HEK293 (cell line): ENCODE measurements at regions not wholly inside any gene's neighbourhood (a gene's known extent, or its start where the extent isn't known, plus 50 kb on each side); places are given as distances from the start of the nearest gene placed in this dataset.

Experiments used
- CTCF ChIA-PET: fragments of 350-600 bp; formaldehyde crosslinking; extraction: SDS; loops from one replicate; lab custom pipeline; 2021; ENCODE audit warnings: antibody characterized with exemption; lab: Yijun Ruan, JAX
- POLR2A ChIA-PET: fragments of 300-600 bp; formaldehyde crosslinking; extraction: SDS; loops from one replicate; lab custom pipeline; 2020; ENCODE audit warnings: antibody characterized with exemption, inconsistent platforms; lab: Yijun Ruan, JAX
- H3K27ac ChIP-seq: fragments of 200-500 bp; sonication (Bioruptor generic); 2 replicates; pipeline ENCODE4 v1.5.1; 2014; ENCODE audit warnings: low read depth, low read length, control low read depth, inconsistent platforms; ENCODE audit errors: extremely low read depth
- H3K36me3 ChIP-seq, 2 experiments: fragments of 200-500 bp in 1 of 2; sonication (Bioruptor generic) in 1 of 2; 1 replicate in 1 of 2; 2 replicates in 1 of 2; pipeline ENCODE4 v1.5.1; 2014 to 2017; ENCODE audit warnings: inconsistent platforms in 2 of 2, low read length in 2 of 2; ENCODE audit not compliant: control insufficient read depth in 2 of 2, insufficient read depth in 1 of 2
- H3K4me1 ChIP-seq: fragments of 200-500 bp; sonication (Bioruptor generic); 2 replicates; pipeline ENCODE4 v1.5.1; 2014; ENCODE audit warnings: mild to moderate bottlenecking, low read length, inconsistent platforms; ENCODE audit not compliant: control insufficient read depth, insufficient read depth
- H3K4me3 ChIP-seq: 2 replicates; pipeline ENCODE4 v1.5.1; 2011; ENCODE audit warnings: low read depth, mild to moderate bottlenecking, control low read depth, low read length, moderate library complexity
- H3K9me3 ChIP-seq: fragments of 200-500 bp; sonication (Bioruptor generic); 2 replicates; pipeline ENCODE4 v1.5.1; 2014; ENCODE audit warnings: low read depth, low read length, inconsistent platforms; ENCODE audit not compliant: control insufficient read depth, insufficient read depth
- FEZF1 ChIP-seq: fragments of 450-650 bp; formaldehyde crosslinking; IDR thresholded peaks from 2 replicates; pipeline ENCODE4 v1.5.1; 2016; ENCODE audit warnings: missing biosample characterization, missing genetic modification characterization
- IKZF3 ChIP-seq: fragments of 450-650 bp; IDR thresholded peaks from 2 replicates; pipeline ENCODE4 v1.5.0; 2018; ENCODE audit warnings: missing biosample characterization, mild to moderate bottlenecking, missing genetic modification characterization, moderate library complexity
- KLF7 ChIP-seq: fragments of 450-650 bp; formaldehyde crosslinking; IDR thresholded peaks from 2 replicates; pipeline ENCODE4 v1.5.1; 2016; ENCODE audit warnings: missing biosample characterization, missing genetic modification characterization, borderline replicate concordance
- TCF7L2 ChIP-seq: IDR thresholded peaks from 2 replicates; pipeline ENCODE4 v1.6.1; 2011; ENCODE audit warnings: low read depth, mild to moderate bottlenecking, inconsistent platforms, low read length, moderate library complexity, borderline replicate concordance
- ZBTB8A ChIP-seq: fragments of 450-650 bp; formaldehyde crosslinking; IDR thresholded peaks from 2 replicates; pipeline ENCODE4 v1.5.1; 2016; ENCODE audit warnings: missing biosample characterization, missing genetic modification characterization
- ZNF155 ChIP-seq: fragments of 450-650 bp; formaldehyde crosslinking; IDR thresholded peaks from 2 replicates; pipeline ENCODE4 v1.5.1; 2016; ENCODE audit warnings: missing biosample characterization, missing genetic modification characterization
- ZNF174 ChIP-seq: fragments of 450-650 bp; formaldehyde crosslinking; IDR thresholded peaks from 2 replicates; pipeline ENCODE4 v1.5.0; 2017; ENCODE audit warnings: missing biosample characterization, mild to moderate bottlenecking, missing genetic modification characterization
- ZNF19 ChIP-seq: fragments of 450-650 bp; formaldehyde crosslinking; IDR thresholded peaks from 2 replicates; pipeline ENCODE4; 2016; ENCODE audit warnings: missing biosample characterization, missing genetic modification characterization, low read depth
- ZNF324 ChIP-seq: fragments of 450-650 bp; formaldehyde crosslinking; IDR thresholded peaks from 2 replicates; pipeline ENCODE4 v1.5.1; 2016; ENCODE audit warnings: missing biosample characterization, missing genetic modification characterization
- ZNF433 ChIP-seq: fragments of 450-650 bp; formaldehyde crosslinking; IDR thresholded peaks from 2 replicates; pipeline ENCODE4 v1.5.1; 2016; ENCODE audit warnings: missing biosample characterization, missing genetic modification characterization, low read depth
- ZNF473 ChIP-seq: fragments of 450-650 bp; formaldehyde crosslinking; IDR thresholded peaks from 2 replicates; pipeline ENCODE4 v1.5.1; 2017; ENCODE audit warnings: missing biosample characterization, missing genetic modification characterization
- ZNF514 ChIP-seq: fragments of 450-650 bp; formaldehyde crosslinking; IDR thresholded peaks from 2 replicates; pipeline ENCODE4 v1.5.1; 2016; ENCODE audit warnings: missing biosample characterization, missing genetic modification characterization
- ZNF544 ChIP-seq: fragments of 450-650 bp; formaldehyde crosslinking; IDR thresholded peaks from 2 replicates; pipeline ENCODE4 v1.5.0; 2017; ENCODE audit warnings: missing biosample characterization, missing genetic modification characterization
- ZNF549 ChIP-seq: fragments of 450-650 bp; IDR thresholded peaks from 2 replicates; pipeline ENCODE4 v1.5.1; 2018; ENCODE audit warnings: missing biosample characterization, missing genetic modification characterization, mild to moderate bottlenecking, inconsistent platforms, moderate library complexity
- ZNF623 ChIP-seq: fragments of 450-650 bp; formaldehyde crosslinking; IDR thresholded peaks from 2 replicates; pipeline ENCODE4 v1.5.1; 2016; ENCODE audit warnings: missing biosample characterization, missing genetic modification characterization
- ZNF660 ChIP-seq: fragments of 450-650 bp; IDR thresholded peaks from 2 replicates; pipeline ENCODE4 v1.5.1; 2018; ENCODE audit warnings: missing biosample characterization, mild to moderate bottlenecking, missing genetic modification characterization
- ZSCAN23 ChIP-seq: fragments of 450-650 bp; formaldehyde crosslinking; IDR thresholded peaks from 2 replicates; pipeline ENCODE4 v1.5.1; 2016; ENCODE audit warnings: missing biosample characterization, missing genetic modification characterization
- ZXDB ChIP-seq: fragments of 450-650 bp; formaldehyde crosslinking; IDR thresholded peaks from 2 replicates; pipeline ENCODE4 v1.5.1; 2016; ENCODE audit warnings: missing biosample characterization, missing genetic modification characterization
- TF ChIP-seq, protein P1 (sequence below): fragments of 450-650 bp; formaldehyde crosslinking; IDR thresholded peaks from 2 replicates; pipeline ENCODE4 v1.5.1; 2016; ENCODE audit warnings: missing biosample characterization, missing genetic modification characterization
- TF ChIP-seq, protein P2 (sequence below): fragments of 450-650 bp; formaldehyde crosslinking; IDR thresholded peaks from 2 replicates; pipeline ENCODE4 v1.5.1; 2016; ENCODE audit warnings: missing biosample characterization, missing genetic modification characterization
- TF ChIP-seq, protein P3 (sequence below): fragments of 450-650 bp; formaldehyde crosslinking; IDR thresholded peaks from 2 replicates; pipeline ENCODE4 v1.5.1; 2016; ENCODE audit warnings: missing biosample characterization, missing genetic modification characterization
- TF ChIP-seq, protein P4 (sequence below): fragments of 450-650 bp; formaldehyde crosslinking; IDR thresholded peaks from 2 replicates; pipeline ENCODE4 v1.5.1; 2016; ENCODE audit warnings: missing biosample characterization, missing genetic modification characterization, low read depth

DNA sequence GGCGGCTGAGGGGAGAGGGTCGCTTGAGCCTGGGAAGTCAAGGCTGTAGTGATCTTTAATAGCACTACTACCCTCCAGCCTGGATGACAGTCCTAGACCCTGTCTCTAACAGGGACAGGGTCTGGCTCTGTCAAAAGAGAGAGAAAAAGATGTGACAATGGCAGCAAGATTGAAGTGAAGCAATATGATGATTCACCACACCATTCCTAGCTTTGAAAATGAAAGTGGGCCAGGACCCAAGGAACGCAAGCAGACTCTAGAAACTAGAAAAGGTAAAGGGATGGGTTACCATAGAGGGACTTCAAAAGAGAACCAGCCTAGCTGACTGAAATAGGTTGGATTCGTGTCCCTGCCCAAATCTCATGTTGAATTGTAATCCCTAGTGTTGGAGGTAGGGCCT is 426.9 kb downstream of the HTR1B start:
- POLR2A ChIA-PET, result no interaction called here
- CTCF ChIA-PET, result no interaction called here

GRCh38 chr6:77034161-77034560 is 429.1 kb downstream of the HTR1B start:
- CTCF ChIA-PET, result interaction anchor here (0.7 kb wide), 1 partner anchor 570 kb away, joined by 3 read pairs; no protein-coding TSS in a partner anchor
- Histone ChIP-seq H3K4me1 (no peaks in the 10 kb centered on the region), H3K4me3 (no peak overlapping the region), H3K9me3 (no peaks in the 10 kb centered on the region), H3K27ac (no peak overlapping the region), H3K36me3 (no peaks in the 10 kb centered on the region)
- TF ChIP-seq ZNF660 (tag by site-specific recombination) (no peak), TCF7L2 (no peak), ZBTB8A (tag by site-specific recombination) (no peak), IKZF3 (tag by site-specific recombination) (no peak)
- POLR2A ChIA-PET, result no interaction called here

More for the DNA sequence above, 426.9 kb downstream of the HTR1B start:
- H3K27ac ChIP-seq, result no peak overlapping the region
- H3K4me1 ChIP-seq, result no peaks in the 10 kb centered on the region
- no peak overlapping the region for H3K4me3 ChIP-seq
- H3K9me3 ChIP-seq, result no peaks in the 10 kb centered on the region
- no peak for TF ChIP-seq ZNF549 (tag by site-specific recombination)
- no peak for TF ChIP-seq ZNF19 (tag by site-specific recombination)
- TF ChIP-seq, protein P1, sequence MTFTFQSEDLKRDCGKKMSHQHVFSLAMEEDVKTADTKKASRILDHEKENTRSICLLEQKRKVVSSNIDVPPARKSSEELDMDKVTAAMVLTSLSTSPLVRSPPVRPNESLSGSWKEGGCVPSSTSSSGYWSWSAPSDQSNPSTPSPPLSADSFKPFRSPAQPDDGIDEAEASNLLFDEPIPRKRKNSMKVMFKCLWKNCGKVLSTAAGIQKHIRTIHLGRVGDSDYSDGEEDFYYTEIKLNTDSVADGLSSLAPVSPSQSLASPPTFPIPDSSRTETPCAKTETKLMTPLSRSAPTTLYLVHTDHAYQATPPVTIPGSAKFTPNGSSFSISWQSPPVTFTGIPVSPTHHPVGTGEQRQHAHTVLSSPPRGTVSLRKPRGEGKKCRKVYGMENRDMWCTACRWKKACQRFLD (tag by site-specific recombination), result no peak
- TF ChIP-seq, protein P2, sequence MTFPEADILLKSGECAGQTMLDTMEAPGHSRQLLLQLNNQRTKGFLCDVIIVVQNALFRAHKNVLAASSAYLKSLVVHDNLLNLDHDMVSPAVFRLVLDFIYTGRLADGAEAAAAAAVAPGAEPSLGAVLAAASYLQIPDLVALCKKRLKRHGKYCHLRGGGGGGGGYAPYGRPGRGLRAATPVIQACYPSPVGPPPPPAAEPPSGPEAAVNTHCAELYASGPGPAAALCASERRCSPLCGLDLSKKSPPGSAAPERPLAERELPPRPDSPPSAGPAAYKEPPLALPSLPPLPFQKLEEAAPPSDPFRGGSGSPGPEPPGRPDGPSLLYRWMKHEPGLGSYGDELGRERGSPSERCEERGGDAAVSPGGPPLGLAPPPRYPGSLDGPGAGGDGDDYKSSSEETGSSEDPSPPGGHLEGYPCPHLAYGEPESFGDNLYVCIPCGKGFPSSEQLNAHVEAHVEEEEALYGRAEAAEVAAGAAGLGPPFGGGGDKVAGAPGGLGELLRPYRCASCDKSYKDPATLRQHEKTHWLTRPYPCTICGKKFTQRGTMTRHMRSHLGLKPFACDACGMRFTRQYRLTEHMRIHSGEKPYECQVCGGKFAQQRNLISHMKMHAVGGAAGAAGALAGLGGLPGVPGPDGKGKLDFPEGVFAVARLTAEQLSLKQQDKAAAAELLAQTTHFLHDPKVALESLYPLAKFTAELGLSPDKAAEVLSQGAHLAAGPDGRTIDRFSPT (tag by site-specific recombination), result no peak
- TF ChIP-seq FEZF1 (tag by site-specific recombination), result no peak
- TF ChIP-seq, protein P3, sequence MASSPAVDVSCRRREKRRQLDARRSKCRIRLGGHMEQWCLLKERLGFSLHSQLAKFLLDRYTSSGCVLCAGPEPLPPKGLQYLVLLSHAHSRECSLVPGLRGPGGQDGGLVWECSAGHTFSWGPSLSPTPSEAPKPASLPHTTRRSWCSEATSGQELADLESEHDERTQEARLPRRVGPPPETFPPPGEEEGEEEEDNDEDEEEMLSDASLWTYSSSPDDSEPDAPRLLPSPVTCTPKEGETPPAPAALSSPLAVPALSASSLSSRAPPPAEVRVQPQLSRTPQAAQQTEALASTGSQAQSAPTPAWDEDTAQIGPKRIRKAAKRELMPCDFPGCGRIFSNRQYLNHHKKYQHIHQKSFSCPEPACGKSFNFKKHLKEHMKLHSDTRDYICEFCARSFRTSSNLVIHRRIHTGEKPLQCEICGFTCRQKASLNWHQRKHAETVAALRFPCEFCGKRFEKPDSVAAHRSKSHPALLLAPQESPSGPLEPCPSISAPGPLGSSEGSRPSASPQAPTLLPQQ (tag by site-specific recombination), result no peak
- TF ChIP-seq ZNF433 (tag by site-specific recombination), result no peak
- TF ChIP-seq ZNF174 (tag by site-specific recombination), result no peak
- TF ChIP-seq ZNF324 (tag by site-specific recombination), result no peak
- no peaks in the 10 kb centered on the region for H3K36me3 ChIP-seq

GRCh38 chr6:77030929-77031674 is 432.2 kb downstream of the HTR1B start:
- H3K36me3 ChIP-seq, result no peaks in the 10 kb centered on the region
- ChIA-PET CTCF (interaction anchor here (0.6 kb wide), 1 partner anchor 237 kb away, joined by 3 read pairs; no protein-coding TSS in a partner anchor), POLR2A (no interaction called here)
- H3K27ac ChIP-seq, result no peak overlapping the region
- H3K9me3 ChIP-seq, result no peaks in the 10 kb centered on the region
- H3K4me1 ChIP-seq, result no peaks in the 10 kb centered on the region
- no peak overlapping the region for H3K4me3 ChIP-seq
- no peak for TF ChIP-seq KLF7 (tag by site-specific recombination)
- TF ChIP-seq ZNF544 (tag by site-specific recombination), result no peak
- TF ChIP-seq, protein P4, sequence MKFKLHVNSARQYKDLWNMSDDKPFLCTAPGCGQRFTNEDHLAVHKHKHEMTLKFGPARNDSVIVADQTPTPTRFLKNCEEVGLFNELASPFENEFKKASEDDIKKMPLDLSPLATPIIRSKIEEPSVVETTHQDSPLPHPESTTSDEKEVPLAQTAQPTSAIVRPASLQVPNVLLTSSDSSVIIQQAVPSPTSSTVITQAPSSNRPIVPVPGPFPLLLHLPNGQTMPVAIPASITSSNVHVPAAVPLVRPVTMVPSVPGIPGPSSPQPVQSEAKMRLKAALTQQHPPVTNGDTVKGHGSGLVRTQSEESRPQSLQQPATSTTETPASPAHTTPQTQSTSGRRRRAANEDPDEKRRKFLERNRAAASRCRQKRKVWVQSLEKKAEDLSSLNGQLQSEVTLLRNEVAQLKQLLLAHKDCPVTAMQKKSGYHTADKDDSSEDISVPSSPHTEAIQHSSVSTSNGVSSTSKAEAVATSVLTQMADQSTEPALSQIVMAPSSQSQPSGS (tag by site-specific recombination), result peak; percentile 56
- TF ChIP-seq ZNF623 (tag by site-specific recombination), result no peak
- TF ChIP-seq ZSCAN23 (tag by site-specific recombination), result no peak
- no peak for TF ChIP-seq ZXDB (tag by site-specific recombination)
- TF ChIP-seq ZNF514, result no peak
- TF ChIP-seq ZNF473 (tag by site-specific recombination), result no peak
- TF ChIP-seq ZNF155 (tag by site-specific recombination), result no peak
